Keratinocyte (primary cell): ENCODE measurements at regions not wholly inside any gene's neighbourhood (a gene's known extent, or its start where the extent isn't known, plus 50 kb on each side); places are given as distances from the start of the nearest gene placed in this dataset.

Source experiments
- DNase-seq: peaks from one replicate; pipeline ENCODE4 v3.0.0-alpha.2; 2011; ENCODE audit warnings: low read depth, missing footprints, low spot score
- FAIRE-seq: peaks from 2 replicates; lab custom pipeline; 2011; peaks lifted over from hg19 to GRCh38; lab: Jason Lieb, UNC
- H2AFZ ChIP-seq: 2 replicates; pipeline ENCODE4 v1.6.0; 2012; ENCODE audit warnings: low read length, control low read depth, inconsistent platforms; ENCODE audit not compliant: control insufficient read depth
- H3K27ac ChIP-seq: 2 replicates; pipeline ENCODE4 v1.5.1; 2011; ENCODE audit warnings: low read length; ENCODE audit not compliant: control insufficient read depth, insufficient read depth
- H3K27me3 ChIP-seq: 3 replicates; pipeline ENCODE4 v1.6.0; 2011; ENCODE audit warnings: low read length; ENCODE audit not compliant: control insufficient read depth, insufficient read depth; ENCODE audit errors: extremely low read depth
- H3K36me3 ChIP-seq, 2 experiments: 2 replicates in 1 of 2; 3 replicates in 1 of 2; pipeline ENCODE4 v1.5.1; 2011; ENCODE audit warnings: low read length in 2 of 2, mild to moderate bottlenecking in 1 of 2; ENCODE audit not compliant: control insufficient read depth in 2 of 2, insufficient read depth in 2 of 2; ENCODE audit errors: extremely low read depth in 1 of 2
- H3K4me1 ChIP-seq: 3 replicates; pipeline ENCODE4 v1.5.1; 2011; ENCODE audit warnings: low read length; ENCODE audit not compliant: control insufficient read depth, insufficient read depth; ENCODE audit errors: extremely low read depth
- H3K4me2 ChIP-seq: 3 replicates; pipeline ENCODE4 v1.6.0; 2011; ENCODE audit warnings: low read depth, low read length; ENCODE audit not compliant: control insufficient read depth, insufficient read depth; ENCODE audit errors: extremely low read depth
- H3K4me3 ChIP-seq, 3 experiments: fragments of 200-600 bp in 1 of 3; sonication (generic) in 1 of 3; 2 replicates in 2 of 3; 3 replicates in 1 of 3; pipeline ENCODE4 v1.5.1; 2011 to 2016; ENCODE audit warnings: low read length in 3 of 3, mild to moderate bottlenecking in 3 of 3, control low read depth in 2 of 3, inconsistent platforms in 1 of 3, low read depth in 1 of 3, mixed read lengths in 1 of 3, mixed run types in 1 of 3, moderate library complexity in 1 of 3; ENCODE audit not compliant: control insufficient read depth in 2 of 3, insufficient read depth in 2 of 3; ENCODE audit errors: extremely low read depth in 1 of 3
- H3K79me2 ChIP-seq: 2 replicates; pipeline ENCODE4 v1.6.0; 2012; ENCODE audit warnings: low read length; ENCODE audit not compliant: control insufficient read depth, insufficient read depth
- H3K9ac ChIP-seq: 3 replicates; pipeline ENCODE4 v1.6.0; 2011; ENCODE audit warnings: low read length; ENCODE audit not compliant: control insufficient read depth, insufficient read depth; ENCODE audit errors: extremely low read depth
- H3K9me1 ChIP-seq: 3 replicates; pipeline ENCODE4 v1.6.0; 2011; ENCODE audit warnings: low read length; ENCODE audit not compliant: control insufficient read depth, insufficient read depth; ENCODE audit errors: extremely low read depth
- H3K9me3 ChIP-seq: 2 replicates; pipeline ENCODE4 v1.5.1; 2012; ENCODE audit warnings: low read depth, low read length; ENCODE audit not compliant: control insufficient read depth
- H4K20me1 ChIP-seq: 3 replicates; pipeline ENCODE4 v1.6.0; 2011; ENCODE audit warnings: low read length; ENCODE audit not compliant: control insufficient read depth, insufficient read depth; ENCODE audit errors: extremely low read depth
- EZH2 ChIP-seq: IDR thresholded peaks from one replicate; pipeline ENCODE4 v1.6.1; 2012; ENCODE audit warnings: inconsistent platforms, mild to moderate bottlenecking, low read length, moderate library complexity
- dilution Hi-C: fragments of 300-500 bp; cut with MboI; formaldehyde crosslinking; loops from one replicate; pipeline ENCODE4 v1.7.0; 2020; ENCODE audit warnings: low sequenced_read_pairs; ENCODE audit not compliant: extremely low pct_ligation_motif_present
- TF ChIP-seq, protein P1 (sequence below), 3 experiments: IDR thresholded peaks in 1 of 3; conservative IDR thresholded peaks in 1 of 3; optimal IDR thresholded peaks in 1 of 3; 2 replicates in 2 of 3; 3 replicates in 1 of 3; pipeline versions ENCODE3 to v1.5.1; 2011; ENCODE audit warnings: low read length in 3 of 3, mild to moderate bottlenecking in 3 of 3, moderate library complexity in 2 of 3, control low read depth in 1 of 3, inconsistent platforms in 1 of 3; ENCODE audit not compliant: insufficient read depth in 2 of 3; ENCODE audit errors: extremely low read depth in 1 of 3

- H3K4me3 ChIP-seq, result no peak overlapping the region
- no peak overlapping the region for H3K4me2 ChIP-seq
- H3K9me1 ChIP-seq, result no peaks in the 10 kb centered on the region
- no peaks in the 10 kb centered on the region for H3K36me3 ChIP-seq
- H3K9me3 ChIP-seq, result no peaks in the 10 kb centered on the region
- H4K20me1 ChIP-seq, result no peaks in the 10 kb centered on the region
- H2AFZ ChIP-seq, result no peak overlapping the region
- no peak overlapping the region for H3K9ac ChIP-seq
- FAIRE-seq (no peak), DNase-seq (no peak)
- no peaks in the 10 kb centered on the region for H3K79me2 ChIP-seq
- H3K4me1 ChIP-seq, result peaks cover 4% of the 10 kb centered on the region
- dilution Hi-C loops, result no loop called here
- TF ChIP-seq, protein P1, sequence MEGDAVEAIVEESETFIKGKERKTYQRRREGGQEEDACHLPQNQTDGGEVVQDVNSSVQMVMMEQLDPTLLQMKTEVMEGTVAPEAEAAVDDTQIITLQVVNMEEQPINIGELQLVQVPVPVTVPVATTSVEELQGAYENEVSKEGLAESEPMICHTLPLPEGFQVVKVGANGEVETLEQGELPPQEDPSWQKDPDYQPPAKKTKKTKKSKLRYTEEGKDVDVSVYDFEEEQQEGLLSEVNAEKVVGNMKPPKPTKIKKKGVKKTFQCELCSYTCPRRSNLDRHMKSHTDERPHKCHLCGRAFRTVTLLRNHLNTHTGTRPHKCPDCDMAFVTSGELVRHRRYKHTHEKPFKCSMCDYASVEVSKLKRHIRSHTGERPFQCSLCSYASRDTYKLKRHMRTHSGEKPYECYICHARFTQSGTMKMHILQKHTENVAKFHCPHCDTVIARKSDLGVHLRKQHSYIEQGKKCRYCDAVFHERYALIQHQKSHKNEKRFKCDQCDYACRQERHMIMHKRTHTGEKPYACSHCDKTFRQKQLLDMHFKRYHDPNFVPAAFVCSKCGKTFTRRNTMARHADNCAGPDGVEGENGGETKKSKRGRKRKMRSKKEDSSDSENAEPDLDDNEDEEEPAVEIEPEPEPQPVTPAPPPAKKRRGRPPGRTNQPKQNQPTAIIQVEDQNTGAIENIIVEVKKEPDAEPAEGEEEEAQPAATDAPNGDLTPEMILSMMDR (optimal IDR thresholded peaks at IDR 0.05 in 1 of 3, IDR thresholded peaks at IDR 0.05 in 1 of 3, conservative IDR thresholded peaks at IDR 0.05 in 1 of 3; ENCODE audit: extremely low read depth in 1 of 3, insufficient read depth in 2 of 3, low read length in 3 of 3), result no peak
- TF ChIP-seq EZH2, result no peak
- H3K27me3 ChIP-seq, result no peaks in the 10 kb centered on the region
- H3K27ac ChIP-seq, result no peak overlapping the region
Measured at GRCh38 chr5:171678646-171679045, 107.0 kb upstream of the SMIM23 start.

DNA sequence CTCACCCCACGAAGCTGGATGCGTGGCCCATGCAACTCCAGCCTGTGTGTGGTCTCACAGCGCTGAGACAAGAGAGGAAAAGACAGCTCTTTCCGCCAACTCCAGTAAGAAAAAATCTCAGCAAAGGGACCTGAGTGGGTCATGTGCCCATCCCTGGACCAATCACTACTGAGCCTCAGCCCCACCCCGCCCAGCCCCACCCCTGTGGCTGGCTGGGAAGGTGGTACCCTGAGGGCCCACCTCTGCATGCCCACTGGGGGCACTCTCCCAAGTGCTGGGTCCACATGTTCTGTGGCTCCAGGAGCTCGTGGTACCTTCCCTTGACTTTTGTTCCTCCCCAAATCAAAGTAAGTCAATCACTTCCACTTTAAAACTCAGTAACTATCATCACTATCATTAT is 105.1 kb upstream of the SMIM23 start:
- TF ChIP-seq, protein P1 (optimal IDR thresholded peaks at IDR 0.05 in 1 of 3, IDR thresholded peaks at IDR 0.05 in 1 of 3, conservative IDR thresholded peaks at IDR 0.05 in 1 of 3; ENCODE audit: extremely low read depth in 1 of 3, insufficient read depth in 2 of 3, low read length in 3 of 3), result no peak
- TF ChIP-seq EZH2, result no peak
- H3K4me2 ChIP-seq, result no peak overlapping the region
- H3K27ac ChIP-seq, result no peak overlapping the region
- H3K36me3 ChIP-seq, result no peaks in the 10 kb centered on the region
- no peaks in the 10 kb centered on the region for H3K27me3 ChIP-seq
- no peaks in the 10 kb centered on the region for H3K79me2 ChIP-seq
- H3K9me3 ChIP-seq, result no peaks in the 10 kb centered on the region
- H3K4me3 ChIP-seq, result no peak overlapping the region
- no peak overlapping the region for H2AFZ ChIP-seq
- no peak overlapping the region for H3K9ac ChIP-seq
- FAIRE-seq (no peak), DNase-seq (no peak)
- dilution Hi-C loops, result no loop called here
- no peaks in the 10 kb centered on the region for H3K9me1 ChIP-seq
- peaks cover 4% of the 10 kb centered on the region for H3K4me1 ChIP-seq
- H4K20me1 ChIP-seq, result no peaks in the 10 kb centered on the region
